H1 (cell line): ENCODE measurements at regions not wholly inside any gene's neighbourhood (a gene's known extent, or its start where the extent isn't known, plus 50 kb on each side); places are given as distances from the start of the nearest gene placed in this dataset.

ENCODE experiments used
- ASH2L ChIP-seq: fragments of 200-600, 300-600 bp; sonication (generic); IDR thresholded peaks from one replicate; pipeline ENCODE4 v1.7.1; 2017; ENCODE audit warnings: low read length
- BACH1 ChIP-seq: IDR thresholded peaks from 2 replicates; pipeline ENCODE4 v1.6.1; 2012; ENCODE audit warnings: low read length, improper control_type of control experiment
- EZH2 ChIP-seq: fragments of 200-600 bp; sonication (generic); IDR thresholded peaks from 2 replicates; pipeline ENCODE4 v1.7.1; 2012; ENCODE audit warnings: low read depth, mild to moderate bottlenecking, moderate library complexity, low read length, inconsistent platforms; ENCODE audit not compliant: severe bottlenecking
- HDAC2 ChIP-seq, 2 experiments: fragments of 300-600 bp in 1 of 2; sonication (generic) in 1 of 2; IDR thresholded peaks; 2 replicates each; pipeline ENCODE4 v1.6.1; 2011 to 2012; ENCODE audit warnings: low read depth in 2 of 2, low read length in 2 of 2, mild to moderate bottlenecking in 2 of 2, moderate library complexity in 2 of 2, borderline replicate concordance in 1 of 2, inconsistent platforms in 1 of 2
- JUN ChIP-seq: IDR thresholded peaks from 2 replicates; pipeline ENCODE4 v1.6.1; 2011; ENCODE audit warnings: low read depth, mild to moderate bottlenecking, improper control_type of control experiment, low read length
- KDM5A ChIP-seq: fragments of 200-600 bp; IDR thresholded peaks from 2 replicates; pipeline ENCODE4 v1.7.1; 2012; ENCODE audit warnings: mild to moderate bottlenecking, low read length, inconsistent platforms, mixed read lengths
- SP4 ChIP-seq: IDR thresholded peaks from 2 replicates; pipeline ENCODE4 v1.6.1; 2012; ENCODE audit warnings: low read length, inconsistent platforms
- TF ChIP-seq, protein P1 (sequence below): IDR thresholded peaks from 2 replicates; pipeline ENCODE4 v1.6.1; 2012; ENCODE audit warnings: low read length, inconsistent platforms
- TF ChIP-seq, protein P2 (sequence below): IDR thresholded peaks from 2 replicates; pipeline ENCODE4 v1.6.1; 2011; ENCODE audit warnings: low read depth, mild to moderate bottlenecking, low read length; ENCODE audit not compliant: insufficient read depth

DNA sequence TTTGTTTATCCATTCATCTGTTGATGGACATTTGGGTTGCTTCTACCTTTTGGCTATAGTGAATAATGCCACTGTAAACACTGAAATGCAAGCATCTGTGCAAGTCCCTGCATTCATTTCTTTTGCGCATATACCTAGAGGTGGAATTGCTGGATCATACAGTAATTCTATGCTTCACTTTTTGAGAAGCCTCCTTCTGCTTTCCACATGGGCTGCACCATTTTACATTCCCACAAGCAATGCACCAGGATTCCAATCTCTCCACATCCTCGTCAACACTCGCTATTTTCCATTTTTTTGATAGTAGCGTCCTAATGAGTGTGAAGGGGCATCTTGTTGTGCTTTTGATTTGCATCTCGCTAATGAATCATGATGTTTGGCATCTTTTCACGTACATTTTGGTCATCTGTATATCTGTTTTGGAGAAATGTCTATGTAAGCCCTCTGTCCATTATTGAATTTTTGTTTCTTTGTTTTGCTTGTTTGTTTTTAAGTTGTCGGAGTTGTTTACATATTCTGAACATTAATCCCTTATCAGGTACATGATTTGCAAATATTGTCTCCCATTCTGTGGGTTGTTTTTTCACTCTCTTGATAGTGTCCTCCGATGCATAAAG is 335.4 kb downstream of the RRAGC start (continued):
- TF ChIP-seq, protein P1, sequence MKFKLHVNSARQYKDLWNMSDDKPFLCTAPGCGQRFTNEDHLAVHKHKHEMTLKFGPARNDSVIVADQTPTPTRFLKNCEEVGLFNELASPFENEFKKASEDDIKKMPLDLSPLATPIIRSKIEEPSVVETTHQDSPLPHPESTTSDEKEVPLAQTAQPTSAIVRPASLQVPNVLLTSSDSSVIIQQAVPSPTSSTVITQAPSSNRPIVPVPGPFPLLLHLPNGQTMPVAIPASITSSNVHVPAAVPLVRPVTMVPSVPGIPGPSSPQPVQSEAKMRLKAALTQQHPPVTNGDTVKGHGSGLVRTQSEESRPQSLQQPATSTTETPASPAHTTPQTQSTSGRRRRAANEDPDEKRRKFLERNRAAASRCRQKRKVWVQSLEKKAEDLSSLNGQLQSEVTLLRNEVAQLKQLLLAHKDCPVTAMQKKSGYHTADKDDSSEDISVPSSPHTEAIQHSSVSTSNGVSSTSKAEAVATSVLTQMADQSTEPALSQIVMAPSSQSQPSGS, result no peak
- TF ChIP-seq EZH2, result no peak
- TF ChIP-seq SP4, result no peak
- TF ChIP-seq JUN, result no peak
- TF ChIP-seq HDAC2 (IDR thresholded peaks at IDR 0.05; ENCODE audit: borderline replicate concordance in 1 of 2, low read depth in 2 of 2, low read length in 2 of 2), result no peak
- no peak for TF ChIP-seq KDM5A
- TF ChIP-seq ASH2L, result no peak
- TF ChIP-seq, protein P2, sequence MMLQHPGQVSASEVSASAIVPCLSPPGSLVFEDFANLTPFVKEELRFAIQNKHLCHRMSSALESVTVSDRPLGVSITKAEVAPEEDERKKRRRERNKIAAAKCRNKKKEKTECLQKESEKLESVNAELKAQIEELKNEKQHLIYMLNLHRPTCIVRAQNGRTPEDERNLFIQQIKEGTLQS, result no peak
- TF ChIP-seq BACH1, result no peak
- TF ChIP-seq, all 59 proteins: peak for 0
